ENCODE measurements at regions not wholly inside any gene's neighbourhood (a gene's known extent, or its start where the extent isn't known, plus 50 kb on each side); places are given as distances from the start of the nearest gene placed in this dataset.

- TF ChIP-seq CTCF (conservative IDR thresholded peaks at IDR 0.05 in 1 of 2, IDR thresholded peaks at IDR 0.05 in 1 of 2; ENCODE audit: low read depth in 1 of 2, low read length in 2 of 2) (no peak), EZH2 (IDR thresholded peaks at IDR 0.05; ENCODE audit: low read length, missing control alignments) (no peak)
These were observed 1164.3 kb upstream of the GYPC start for GRCh38 chr2:125491663-125492062.

All from fibroblast of lung (primary cell).